Endothelial cell of umbilical vein (primary cell): ENCODE measurements at regions not wholly inside any gene's neighbourhood (a gene's known extent, or its start where the extent isn't known, plus 50 kb on each side); places are given as distances from the start of the nearest gene placed in this dataset.

Source experiments
- BruUV-seq: library from RNA; stranded (reverse); fragments of 400-500 nt; replicated peaks from 2 replicates; lab custom pipeline; 2021; lab: Mats Ljungman, UMichigan
- CTCF ChIA-PET: fragments of 300-600, 350-600 bp; sonication (Branson Sonifier 250); formaldehyde crosslinking; loops from one replicate; lab custom pipeline; 2021; ENCODE audit warnings: antibody characterized with exemption, inconsistent platforms; lab: Charles Lee
- POLR2A ChIA-PET: fragments of 300-600, 350-600 bp; sonication (Branson Sonifier 250); formaldehyde crosslinking; loops from one replicate; lab custom pipeline; 2021; ENCODE audit warnings: antibody characterized with exemption, inconsistent platforms; lab: Charles Lee
- DNase-seq: peaks from one replicate; pipeline ENCODE4 v3.0.0-alpha.2; 2011; ENCODE audit warnings: low read depth, low spot score
- FAIRE-seq: peaks from 2 replicates; lab custom pipeline; 2011; peaks lifted over from hg19 to GRCh38; lab: Jason Lieb, UNC
- H2AFZ ChIP-seq: 2 replicates; pipeline ENCODE4 v1.6.0; 2012; ENCODE audit warnings: low read depth, low read length, control low read depth, inconsistent platforms
- H3K27ac ChIP-seq: 2 replicates; pipeline ENCODE4 v1.5.1; 2011; ENCODE audit warnings: low read depth, mild to moderate bottlenecking, control low read depth, low read length, moderate library complexity; ENCODE audit not compliant: insufficient read depth
- H3K27me3 ChIP-seq, 2 experiments: 2 replicates each; pipeline versions ENCODE4 v1.6.0 to v1.6.1; 2011; ENCODE audit warnings: low read length in 2 of 2, mixed read lengths in 1 of 2; ENCODE audit not compliant: control insufficient read depth in 2 of 2, insufficient read depth in 2 of 2
- H3K36me3 ChIP-seq, 2 experiments: 2 replicates in 1 of 2; 3 replicates in 1 of 2; pipeline ENCODE4 v1.5.1; 2011; ENCODE audit warnings: low read length in 2 of 2, mild to moderate bottlenecking in 1 of 2, moderate library complexity in 1 of 2; ENCODE audit not compliant: control insufficient read depth in 2 of 2, insufficient read depth in 2 of 2; ENCODE audit errors: extremely low read depth in 1 of 2
- H3K4me1 ChIP-seq: 3 replicates; pipeline ENCODE4 v1.5.1; 2011; ENCODE audit warnings: mild to moderate bottlenecking, low read length; ENCODE audit not compliant: control insufficient read depth, insufficient read depth; ENCODE audit errors: extremely low read depth
- H3K4me2 ChIP-seq: 2 replicates; pipeline ENCODE4 v1.6.1; 2011; ENCODE audit warnings: low read length, control low read depth, mixed read lengths; ENCODE audit not compliant: insufficient read depth
- H3K4me3 ChIP-seq, 3 experiments: fragments of 200-600 bp in 1 of 3; sonication (generic), shearing (Covaris generic) in 1 of 3; replicated peaks in 1 of 3; 2 replicates each; pipeline ENCODE4 v1.5.1; 2011 to 2016; ENCODE audit warnings: control low read depth in 3 of 3, low read length in 3 of 3, mild to moderate bottlenecking in 2 of 3, inconsistent platforms in 1 of 3, low read depth in 1 of 3, moderate library complexity in 1 of 3; ENCODE audit not compliant: insufficient read depth in 1 of 3
- H3K79me2 ChIP-seq: 2 replicates; pipeline ENCODE4 v1.6.0; 2012; ENCODE audit warnings: low read length, inconsistent platforms; ENCODE audit not compliant: control insufficient read depth, insufficient read depth
- H3K9ac ChIP-seq: replicated peaks from 2 replicates; pipeline ENCODE3; 2011; ENCODE audit warnings: low read length, control low read depth; ENCODE audit not compliant: insufficient read depth; ENCODE audit errors: extremely low read depth
- H3K9me1 ChIP-seq: replicated peaks from 3 replicates; pipeline ENCODE4 v1.6.0; 2011; ENCODE audit warnings: mild to moderate bottlenecking, low read length; ENCODE audit not compliant: control insufficient read depth, insufficient read depth; ENCODE audit errors: extremely low read depth
- H3K9me3 ChIP-seq: replicated peaks from 2 replicates; pipeline ENCODE4 v1.5.1; 2012; ENCODE audit warnings: low read length, inconsistent platforms; ENCODE audit not compliant: control insufficient read depth, insufficient read depth
- H4K20me1 ChIP-seq: replicated peaks from 2 replicates; pipeline ENCODE3; 2011; ENCODE audit warnings: mild to moderate bottlenecking, low read length; ENCODE audit not compliant: control insufficient read depth, insufficient read depth; ENCODE audit errors: extremely low read depth
- CTCF ChIP-seq, 2 donors: IDR thresholded peaks; 1 replicate in 1 of 2; 2 replicates in 1 of 2; pipeline ENCODE4 v1.5.1; 2011; ENCODE audit warnings: low read length in 2 of 2, mild to moderate bottlenecking in 2 of 2, moderate library complexity in 2 of 2, control low read depth in 1 of 2, inconsistent platforms in 1 of 2, low read depth in 1 of 2; ENCODE audit not compliant: insufficient read depth in 1 of 2; ENCODE audit errors: extremely low read depth in 1 of 2
- EZH2 ChIP-seq: IDR thresholded peaks from 2 replicates; pipeline ENCODE4 v1.6.1; 2012; ENCODE audit warnings: borderline replicate concordance, low read depth, mild to moderate bottlenecking, moderate library complexity, low read length, inconsistent platforms; ENCODE audit not compliant: severe bottlenecking
- FOS ChIP-seq: IDR thresholded peaks from 2 replicates; pipeline ENCODE4 v1.6.1; 2011; ENCODE audit warnings: mild to moderate bottlenecking, low read length, moderate library complexity, borderline replicate concordance; ENCODE audit not compliant: insufficient read depth
- GATA2 ChIP-seq: IDR thresholded peaks from 2 replicates; pipeline ENCODE4 v1.7.0; 2011; ENCODE audit warnings: low read depth, mild to moderate bottlenecking, moderate library complexity, mixed read lengths, low read length; ENCODE audit not compliant: insufficient read length, insufficient read depth
- JUN ChIP-seq: IDR thresholded peaks from 2 replicates; pipeline ENCODE4 v1.6.1; 2011; ENCODE audit warnings: borderline replicate concordance, low read depth; ENCODE audit not compliant: insufficient read length, insufficient read depth
- MAX ChIP-seq: IDR thresholded peaks from 2 replicates; pipeline ENCODE4 v1.6.1; 2011; ENCODE audit not compliant: insufficient read depth, insufficient read length
- MYC ChIP-seq: IDR thresholded peaks from one replicate; pipeline ENCODE4 v1.6.1; 2011; ENCODE audit warnings: mild to moderate bottlenecking, low read depth, low read length
- POLR2A ChIP-seq: IDR thresholded peaks from 2 replicates; pipeline ENCODE4 v1.6.1; 2012; ENCODE audit warnings: low read depth, mild to moderate bottlenecking, control low read depth, low read length
- POLR2AphosphoS5 ChIP-seq: IDR thresholded peaks from 2 replicates; pipeline ENCODE4 v1.6.1; 2012; ENCODE audit warnings: low read depth, mild to moderate bottlenecking, control low read depth, low read length, moderate library complexity; ENCODE audit not compliant: insufficient read depth
- dilution Hi-C: fragments of 300-500 bp; cut with MboI; formaldehyde crosslinking; loops from one replicate; pipeline ENCODE4 v1.15.0; 2019; ENCODE audit warnings: low sequenced_read_pairs; ENCODE audit not compliant: extremely low pct_ligation_motif_present
- intact Hi-C: fragments of 100-400 bp; cut with micrococcal nuclease; formaldehyde crosslinking; loops from one replicate; pipeline ENCODE4 v1.10.0; 2022

- Histone ChIP-seq H2AFZ (peak overlapping the region; percentile 24), H3K9me3 (no peaks in the 10 kb centered on the region), H3K4me2 (no peak overlapping the region), H3K36me3 (no peaks in the 10 kb centered on the region), H3K4me3 (no peak overlapping the region), H3K79me2 (no peaks in the 10 kb centered on the region), H3K9ac (no peak overlapping the region), H4K20me1 (no peaks in the 10 kb centered on the region), H3K27me3 (no peaks in the 10 kb centered on the region), H3K27ac (no peak overlapping the region), H3K4me1 (peaks cover 16% of the 10 kb centered on the region), H3K9me1 (no peaks in the 10 kb centered on the region)
- DNase-seq (no peak), FAIRE-seq (no peak)
- dilution Hi-C loops: no loop called here
- ChIA-PET CTCF (interaction anchor here (0.8 to 1.2 kb wide), 4 partner anchors 11 to 512 kb away, joined by 3 to 5 read pairs (median 4); no protein-coding TSS in a partner anchor), POLR2A (no interaction called here)
- BruUV-seq: no TSS peak
- no peak for TF ChIP-seq JUN
- TF ChIP-seq MAX: no peak
- TF ChIP-seq POLR2A: no peak
- no peak for TF ChIP-seq EZH2
- TF ChIP-seq POLR2AphosphoS5: no peak
- TF ChIP-seq FOS: no peak
- no peak for TF ChIP-seq CTCF (IDR thresholded peaks at IDR 0.05; ENCODE audit: extremely low read depth in 1 of 2, insufficient read depth in 1 of 2, low read depth in 1 of 2, low read length in 2 of 2)
- TF ChIP-seq MYC: no peak
- no peak for TF ChIP-seq GATA2
- intact Hi-C loops: loop anchor here (1.0 kb wide), 1 partner anchor 12 kb away; no protein-coding TSS in a partner anchor
Observed at GRCh38 chr1:60937720-60938119, 144.6 kb upstream of the NFIA start.
